Skin of body (tissue), 1 donor: ENCODE measurements at regions not wholly inside any gene's neighbourhood (a gene's known extent, or its start where the extent isn't known, plus 50 kb on each side); places are given as distances from the start of the nearest gene placed in this dataset.

Source experiments
- DNase-seq: peaks from one replicate; lab custom pipeline; 2025; lab: John Stamatoyannopoulos, UW

DNA sequence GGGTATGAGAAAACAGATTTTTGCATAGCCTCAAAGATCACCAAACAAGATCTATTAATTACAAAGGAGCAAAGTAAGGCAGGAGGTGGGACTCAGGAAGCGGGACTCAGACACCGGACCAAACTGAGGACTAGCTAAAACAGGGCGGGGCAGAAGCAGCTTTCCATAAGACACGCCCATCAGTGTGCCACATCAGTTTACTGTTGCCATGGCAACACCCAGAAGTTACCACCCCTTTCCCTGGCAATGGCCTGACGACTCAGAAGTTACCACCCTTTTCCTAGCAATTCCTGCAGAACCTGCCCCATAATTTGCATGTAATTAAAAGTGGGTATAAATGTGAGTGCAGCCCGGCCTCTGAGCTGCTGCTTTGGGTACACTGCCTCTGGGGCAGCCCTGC is 173.9 kb downstream of the SHANK2 start:
- no peak for DNase-seq

DNA sequence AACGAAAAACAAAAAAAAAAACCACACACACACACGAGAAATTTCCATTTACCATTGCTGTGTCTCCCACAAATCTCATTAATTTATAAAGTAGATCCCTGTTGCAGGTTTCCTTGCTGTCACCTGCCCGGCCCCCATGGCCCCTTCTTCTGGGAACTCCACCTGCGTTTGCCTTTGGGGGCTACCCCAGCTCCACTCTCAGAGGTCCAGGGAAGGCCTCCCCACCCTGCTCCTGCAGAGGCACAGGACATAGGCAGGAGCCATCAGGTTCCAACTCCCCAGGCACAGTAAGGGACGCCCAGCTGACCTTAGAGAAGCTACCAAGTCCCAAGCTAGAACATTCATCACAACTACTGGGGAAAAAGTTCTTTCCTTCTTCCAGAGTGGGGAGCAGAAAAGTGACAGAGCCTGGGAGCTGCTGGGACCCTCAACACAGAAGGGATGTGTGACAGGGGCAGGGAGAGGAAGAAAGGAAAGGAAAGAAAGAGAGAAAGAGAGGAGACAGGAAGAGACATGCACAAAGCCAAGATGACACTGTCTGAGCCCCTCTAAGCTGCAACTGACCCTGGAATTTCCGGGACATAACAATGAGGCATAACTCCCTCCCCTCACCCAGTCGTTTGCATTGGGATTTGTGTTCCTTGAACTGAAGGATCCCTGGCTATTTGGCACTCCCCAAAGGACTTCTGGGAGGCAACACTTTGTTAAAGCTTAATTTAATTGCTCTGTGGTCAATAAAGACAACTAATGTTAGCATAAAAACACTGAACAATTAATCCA is 175.7 kb downstream of the SHANK2 start:
- DNase-seq: no peak

- no peak for DNase-seq
Measured at GRCh38 chr11:71075871-71076420, 176.4 kb downstream of the SHANK2 start.

- DNase-seq: no peak
Measured at GRCh38 chr11:71075116-71075720, 177.2 kb downstream of the SHANK2 start.

GRCh38 chr11:71071736-71072509 is 180.5 kb downstream of the SHANK2 start:
- DNase-seq: no peak

- DNase-seq: peak; percentile 89
Measured at GRCh38 chr11:71070490-71071453, 181.6 kb downstream of the SHANK2 start.

GRCh38 chr11:71068963-71069362 is 183.4 kb downstream of the SHANK2 start:
- DNase-seq: no peak

- DNase-seq: no peak
Measured at GRCh38 chr11:71067753-71068152, 184.6 kb downstream of the SHANK2 start.

- no peak for DNase-seq
Measured at GRCh38 chr11:71066311-71066710, 186.1 kb downstream of the SHANK2 start.

- DNase-seq: no peak
Measured at GRCh38 chr11:71065841-71066240, 186.5 kb downstream of the SHANK2 start.

DNA sequence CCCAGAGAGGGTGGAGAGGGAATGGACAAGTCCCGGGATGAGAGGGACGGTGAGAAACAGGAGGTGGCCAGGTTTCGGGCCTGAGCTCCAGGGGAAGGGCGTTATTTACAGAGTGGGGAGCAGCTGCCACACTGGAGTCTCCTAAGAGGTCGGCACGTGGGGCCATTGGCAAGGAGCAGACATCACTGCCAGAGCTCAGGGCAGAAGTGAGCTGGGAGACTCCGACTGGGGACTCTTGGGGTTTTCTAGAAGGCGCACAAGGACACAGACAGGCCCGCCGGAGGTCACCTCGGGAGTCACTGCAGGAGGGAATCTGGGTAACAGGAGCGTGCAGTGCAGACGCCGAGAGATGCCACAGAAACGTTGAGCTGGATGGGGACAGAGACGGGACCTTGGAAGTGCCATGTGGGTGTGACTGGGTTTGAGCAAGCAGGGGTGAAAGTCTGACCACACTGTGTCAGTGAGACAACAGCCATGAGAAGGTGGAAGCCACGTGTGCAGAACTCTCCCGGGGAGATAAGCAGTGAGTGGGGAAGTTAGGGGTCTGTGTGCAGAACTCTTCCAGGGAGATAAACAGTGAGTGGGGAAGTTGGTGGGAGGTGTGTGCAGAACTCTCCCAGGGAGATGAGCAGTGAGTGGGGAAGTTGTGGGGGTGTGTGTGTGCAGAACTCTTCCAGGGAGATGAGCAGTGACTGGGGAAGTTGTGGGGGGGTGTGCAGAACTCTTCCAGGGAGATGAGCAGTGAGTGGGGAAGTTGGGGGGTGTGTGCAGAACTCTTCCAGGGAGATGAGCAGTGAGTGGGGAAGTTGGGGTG is 187.5 kb downstream of the SHANK2 start:
- no peak for DNase-seq

- no peak for DNase-seq
Measured at GRCh38 chr11:71064183-71064582, 188.2 kb downstream of the SHANK2 start.

GRCh38 chr11:71063129-71063528 is 189.2 kb downstream of the SHANK2 start:
- DNase-seq: no peak

- DNase-seq: no peak
Measured at GRCh38 chr11:71062199-71062598, 190.2 kb downstream of the SHANK2 start.

DNA sequence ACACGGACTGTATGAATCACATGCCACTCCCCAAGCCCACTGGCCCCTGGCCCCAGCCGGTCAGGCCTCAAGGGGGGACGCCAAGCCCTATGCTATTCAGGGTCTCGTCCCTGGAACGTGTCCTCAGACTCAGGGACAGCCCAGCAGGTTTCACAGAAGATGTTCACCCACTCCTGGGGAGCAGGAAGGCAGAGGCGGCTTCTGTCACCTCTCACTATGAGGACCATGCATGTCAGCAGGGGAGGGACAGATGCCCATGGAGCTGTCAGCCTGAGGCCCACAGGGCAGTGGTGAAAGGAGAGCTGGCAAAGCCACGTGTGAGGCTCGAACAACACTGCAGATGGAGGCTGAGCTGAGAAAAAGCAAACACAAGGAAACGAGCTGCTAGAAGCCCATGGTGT is 192.0 kb downstream of the SHANK2 start:
- no peak for DNase-seq

GRCh38 chr11:71059662-71060061 is 192.7 kb downstream of the SHANK2 start:
- DNase-seq: no peak

- DNase-seq: no peak
Measured at GRCh38 chr11:71055925-71056324, 196.5 kb downstream of the SHANK2 start.
